Gastrocnemius medialis (tissue), 4 donors: ENCODE measurements at regions not wholly inside any gene's neighbourhood (a gene's known extent, or its start where the extent isn't known, plus 50 kb on each side); places are given as distances from the start of the nearest gene placed in this dataset.

Experiments
- ATAC-seq, 2 donors: fragments of 150-250 bp; one replicate each; pipeline ENCODE4 v1.9.1; 2016
- DNase-seq, 2 donors: peaks; one replicate each; pipeline ENCODE4 v3.0.0-alpha.2; 2019
- H3K27ac ChIP-seq, 4 donors: fragments of 200-600 bp; sonication (generic); 1 replicate in 1 of 4; 2 replicates in 3 of 4; pipeline ENCODE4 v1.5.1; 2016 to 2018; ENCODE audit warnings: mild to moderate bottlenecking in 2 of 4, moderate library complexity in 1 of 4
- H3K27me3 ChIP-seq, 3 donors: fragments of 200-600 bp; sonication (generic) in 2 of 3; 1 replicate in 1 of 3; 2 replicates in 2 of 3; pipeline versions ENCODE4 v1.5.1 to v1.6.0; 2016 to 2019; ENCODE audit warnings: mild to moderate bottlenecking in 1 of 3, moderate library complexity in 1 of 3
- H3K36me3 ChIP-seq, 2 donors: fragments of 200-600 bp; sonication (generic) in 1 of 2; one replicate each; pipeline ENCODE4 v1.5.1; 2017 to 2018
- H3K4me1 ChIP-seq, 2 donors: fragments of 200-600 bp; sonication (generic) in 1 of 2; one replicate each; pipeline ENCODE4 v1.5.1; 2016 to 2017; ENCODE audit warnings: mild to moderate bottlenecking in 2 of 2
- H3K4me3 ChIP-seq, 4 donors: fragments of 200-600 bp; sonication (generic) in 3 of 4; 1 replicate in 1 of 4; 2 replicates in 3 of 4; pipeline ENCODE4 v1.5.1; 2016 to 2019; ENCODE audit warnings: mild to moderate bottlenecking in 2 of 4
- H3K9me3 ChIP-seq, 3 donors: fragments of 200-600 bp; sonication (generic) in 2 of 3; 1 replicate in 1 of 3; 2 replicates in 2 of 3; pipeline ENCODE4 v1.5.1; 2016 to 2019
- CTCF ChIP-seq, 5 experiments: fragments of 450-650 bp in 3 of 5; fragments of 200-600 bp in 2 of 5; sonication (generic) in 2 of 5; IDR thresholded peaks in 4 of 5; conservative IDR thresholded peaks in 1 of 5; 1 replicate in 4 of 5; 2 replicates in 1 of 5; pipeline ENCODE4 v1.5.1; 2016 to 2019; ENCODE audit warnings: antibody characterized with exemption in 5 of 5, mild to moderate bottlenecking in 3 of 5, moderate library complexity in 3 of 5
- POLR2A ChIP-seq, 2 donors: fragments of 450-650 bp; IDR thresholded peaks; one replicate each; pipeline ENCODE4 v1.6.1; 2017; ENCODE audit warnings: antibody characterized with exemption in 2 of 2, mild to moderate bottlenecking in 2 of 2, moderate library complexity in 2 of 2
- in situ Hi-C, 4 donors: fragments of 200-750 bp; cut with MboI; loops; one replicate each; pipeline versions ENCODE4 v1.15.0 to v1.8.0; 2017; ENCODE audit warnings: low sequenced_read_pairs in 4 of 4
- intact Hi-C: fragments of 100-400 bp; cut with DNase I; formaldehyde crosslinking; loops from one replicate; pipeline ENCODE4 v1.15.1; 2023; ENCODE audit warnings: low total_unique reads

GRCh38 chr1:173122344-173122935 lies 71.7 kb upstream of the TNFSF18 start:
- peak overlapping the region in 3 of 4 donors; percentile 58 to 77 (median 59) for H3K27ac ChIP-seq
- peak overlapping the region in 3 of 4 donors; percentile 22 to 49 (median 41) for H3K4me3 ChIP-seq
- peaks cover 5 to 11% of the 10 kb centered on the region in 2 donors for H3K4me1 ChIP-seq
- H3K27me3 ChIP-seq, result no peaks in the 10 kb centered on the region
- H3K36me3 ChIP-seq, result no peaks in the 10 kb centered on the region
- intact Hi-C loops (loop anchor here (10.0 kb wide), 1 partner anchor 188 kb away; no protein-coding TSS in a partner anchor), in situ Hi-C loops (no loop called here)
- ATAC-seq, result no peak
- no peak for DNase-seq
- TF ChIP-seq POLR2A (IDR thresholded peaks at IDR 0.05), result no peak
- TF ChIP-seq CTCF (IDR thresholded peaks at IDR 0.05 in 4 of 5, conservative IDR thresholded peaks at IDR 0.05 in 1 of 5), result no peak
- H3K9me3 ChIP-seq, result no peaks in the 10 kb centered on the region

- Histone ChIP-seq H3K9me3 (no peaks in the 10 kb centered on the region), H3K4me1 (peaks cover 5 to 11% of the 10 kb centered on the region in 2 donors), H3K4me3 (no peak overlapping the region), H3K27me3 (no peaks in the 10 kb centered on the region), H3K36me3 (no peaks in the 10 kb centered on the region), H3K27ac (no peak overlapping the region)
- TF ChIP-seq CTCF (IDR thresholded peaks at IDR 0.05 in 4 of 5, conservative IDR thresholded peaks at IDR 0.05 in 1 of 5) (no peak), POLR2A (IDR thresholded peaks at IDR 0.05) (no peak)
- intact Hi-C loops, result no loop called here
- in situ Hi-C loops, result no loop called here
- ATAC-seq (no peak), DNase-seq (no peak)
Observed at GRCh38 chr1:173118404-173118803, 67.7 kb upstream of the TNFSF18 start.

- in situ Hi-C loops (no loop called here), intact Hi-C loops (no loop called here)
- Histone ChIP-seq H3K4me3 (no peak overlapping the region), H3K36me3 (no peaks in the 10 kb centered on the region), H3K27me3 (no peaks in the 10 kb centered on the region), H3K9me3 (no peaks in the 10 kb centered on the region), H3K27ac (no peak overlapping the region), H3K4me1 (peaks cover 5 to 11% of the 10 kb centered on the region in 2 donors)
- no peak for TF ChIP-seq POLR2A (IDR thresholded peaks at IDR 0.05)
- TF ChIP-seq CTCF (IDR thresholded peaks at IDR 0.05 in 4 of 5, conservative IDR thresholded peaks at IDR 0.05 in 1 of 5), result no peak
- ATAC-seq, result no peak
- no peak for DNase-seq
Observed at GRCh38 chr1:173117761-173118160, 67.0 kb upstream of the TNFSF18 start.

GRCh38 chr1:173117108-173117633 lies 66.4 kb upstream of the TNFSF18 start:
- intact Hi-C loops (no loop called here), in situ Hi-C loops (no loop called here)
- H3K27ac ChIP-seq, result no peak overlapping the region
- DNase-seq, result no peak
- no peaks in the 10 kb centered on the region for H3K36me3 ChIP-seq
- H3K27me3 ChIP-seq, result no peaks in the 10 kb centered on the region
- peaks cover 0 to 5% of the 10 kb centered on the region in 2 donors for H3K4me1 ChIP-seq
- no peaks in the 10 kb centered on the region for H3K9me3 ChIP-seq
- TF ChIP-seq CTCF (IDR thresholded peaks at IDR 0.05 in 4 of 5, conservative IDR thresholded peaks at IDR 0.05 in 1 of 5) (no peak), POLR2A (IDR thresholded peaks at IDR 0.05) (no peak)
- ATAC-seq, result no peak
- no peak overlapping the region for H3K4me3 ChIP-seq
